ENCODE measurements at regions not wholly inside any gene's neighbourhood (a gene's known extent, or its start where the extent isn't known, plus 50 kb on each side); places are given as distances from the start of the nearest gene placed in this dataset.

DNA sequence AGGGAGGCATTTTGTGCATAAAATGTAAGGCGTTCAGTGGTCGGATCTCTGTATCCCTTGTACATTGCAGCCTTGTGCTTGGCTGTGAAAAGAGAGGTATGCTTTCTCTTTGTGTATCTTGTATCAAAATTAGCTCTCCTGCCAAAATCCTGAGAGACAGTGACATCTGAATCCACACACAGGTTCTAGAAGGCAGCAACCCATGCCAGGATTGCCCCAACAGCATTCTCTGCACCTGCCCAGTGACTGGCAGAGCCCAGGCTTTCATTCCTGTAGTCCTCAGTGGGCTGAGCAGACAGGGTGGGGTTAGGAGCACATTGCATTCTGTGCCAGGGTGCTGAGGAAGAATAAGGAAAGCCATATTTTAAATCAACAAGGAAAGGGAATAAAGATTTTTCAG is 740.3 kb upstream of the RAB6C start:
- DNase-seq = no peak

DNA sequence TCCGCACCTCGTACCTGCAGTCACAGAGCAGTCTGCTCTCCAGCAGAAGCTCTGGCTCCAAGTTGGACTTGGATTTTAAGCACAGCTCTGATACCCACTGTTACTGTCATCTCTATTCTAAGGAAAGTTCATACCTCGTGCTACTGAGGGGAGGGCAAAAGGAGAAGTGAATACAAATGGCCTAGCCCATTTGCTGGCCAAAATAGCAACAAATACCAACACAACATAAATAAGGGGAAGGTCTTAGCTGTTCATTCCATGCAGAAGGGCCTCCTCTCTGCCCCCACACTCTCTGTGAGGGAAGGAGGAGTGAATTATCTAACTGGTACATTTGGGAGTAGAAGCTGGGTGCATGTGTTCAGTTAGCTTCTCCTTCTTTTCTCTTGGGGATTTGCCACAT is 739.4 kb upstream of the RAB6C start:
- DNase-seq = no peak

DNA sequence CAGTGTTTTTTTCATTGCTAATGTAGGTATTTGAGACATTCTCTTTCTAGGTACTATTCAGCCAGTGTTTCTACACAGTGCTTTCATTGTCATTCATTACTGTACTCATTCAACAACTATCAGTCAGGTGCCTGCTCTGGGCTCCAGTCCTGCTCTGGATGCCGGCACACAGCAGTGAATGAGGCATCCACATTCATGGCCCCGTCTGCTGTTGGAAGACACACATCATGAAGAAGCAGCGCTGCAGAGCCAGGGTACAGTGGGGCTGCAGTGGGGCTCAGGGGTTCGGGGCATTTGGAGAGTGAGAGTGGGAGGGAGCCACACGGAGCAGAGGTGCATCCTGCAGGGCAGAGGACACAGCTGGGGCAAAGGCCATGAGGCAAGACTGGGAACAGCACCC is 737.2 kb upstream of the RAB6C start:
- no peak for DNase-seq

DNA sequence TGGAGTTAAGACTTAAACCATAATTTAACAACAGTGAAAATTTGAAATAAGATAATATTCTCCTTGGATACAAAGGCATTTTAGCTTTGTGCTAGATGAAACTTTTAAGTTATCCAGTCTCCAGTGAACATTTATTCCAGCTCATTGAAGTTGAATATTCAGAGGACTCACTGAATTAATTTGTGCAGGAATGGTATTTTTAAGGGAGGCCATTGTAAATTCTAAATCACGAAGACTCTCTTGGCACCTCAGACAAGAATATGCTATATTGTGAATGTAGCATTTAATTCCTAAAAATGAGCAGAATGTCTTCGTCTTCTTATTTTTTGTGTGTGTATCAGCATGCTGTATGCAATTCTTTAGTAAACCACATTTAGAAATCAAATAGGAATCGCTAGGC is 731.7 kb upstream of the RAB6C start:
- no peak for DNase-seq

DNA sequence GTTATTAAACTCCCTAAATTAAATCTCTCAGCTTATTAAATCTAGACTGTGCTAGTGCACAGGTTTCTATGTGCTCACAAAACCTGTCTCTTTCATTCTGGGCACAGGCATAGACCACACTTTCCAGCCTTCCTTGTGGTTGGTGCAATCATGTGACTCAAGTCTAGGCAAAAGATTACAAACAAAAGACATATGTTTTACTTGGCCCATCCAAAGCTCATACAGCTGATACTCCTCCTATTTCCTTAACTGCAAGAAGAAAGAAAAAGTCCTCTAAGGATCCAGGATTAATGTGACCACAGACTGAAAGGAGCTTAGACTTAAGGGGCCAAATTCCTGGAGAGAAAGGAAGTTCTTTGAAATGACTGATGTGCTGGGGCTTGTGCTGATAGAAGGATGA is 731.3 kb upstream of the RAB6C start:
- no peak for DNase-seq

DNA sequence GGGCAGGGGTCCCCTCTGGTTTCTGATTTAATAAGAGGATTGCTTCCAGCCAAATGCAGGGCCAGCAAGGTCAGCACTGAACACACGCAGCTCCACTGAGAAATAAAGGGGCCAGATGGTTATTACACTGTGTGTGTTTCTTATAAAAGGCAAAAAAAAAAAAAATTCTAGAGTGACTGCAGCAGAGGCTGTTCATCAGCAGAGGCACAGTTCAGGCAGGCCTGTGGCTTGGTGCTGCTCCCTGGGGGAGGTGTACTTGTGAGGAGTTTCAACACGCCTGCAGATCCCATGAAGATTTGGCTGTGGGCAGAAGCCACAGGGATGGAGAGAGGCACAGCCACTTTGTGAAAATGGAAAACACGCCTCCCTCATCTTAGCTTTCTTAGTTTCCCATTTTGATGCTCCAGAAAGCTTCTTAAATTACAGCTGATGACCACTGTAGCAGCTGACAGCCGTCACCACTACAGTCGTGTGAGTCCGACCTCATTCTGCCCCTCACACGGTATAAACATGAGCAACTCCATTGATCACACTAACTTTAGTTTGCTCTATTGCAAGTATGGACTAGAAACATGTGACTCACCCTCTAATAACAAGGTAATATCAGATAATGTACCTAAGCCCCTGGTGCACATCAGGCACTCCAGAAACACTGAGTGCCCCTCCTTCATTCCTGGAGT is 726.5 kb upstream of the RAB6C start:
- DNase-seq = no peak

DNA sequence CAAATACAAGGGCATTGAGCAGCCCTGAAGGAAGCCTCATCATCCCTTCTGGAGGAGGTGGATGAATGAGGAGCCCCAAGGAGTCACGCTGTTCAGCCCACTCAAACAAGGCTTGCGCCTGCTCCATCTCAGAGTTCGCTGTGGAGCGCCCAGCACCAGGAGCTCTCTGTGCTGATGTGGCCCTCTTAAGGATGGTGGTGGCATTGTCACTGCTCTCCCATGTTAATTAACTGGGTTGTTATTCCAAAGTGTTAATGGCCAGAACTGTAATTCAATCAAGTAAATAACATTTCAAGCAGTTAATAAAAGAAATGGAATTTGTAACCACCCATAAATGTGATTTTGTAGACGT is 726.0 kb upstream of the RAB6C start:
- DNase-seq = no peak

DNA sequence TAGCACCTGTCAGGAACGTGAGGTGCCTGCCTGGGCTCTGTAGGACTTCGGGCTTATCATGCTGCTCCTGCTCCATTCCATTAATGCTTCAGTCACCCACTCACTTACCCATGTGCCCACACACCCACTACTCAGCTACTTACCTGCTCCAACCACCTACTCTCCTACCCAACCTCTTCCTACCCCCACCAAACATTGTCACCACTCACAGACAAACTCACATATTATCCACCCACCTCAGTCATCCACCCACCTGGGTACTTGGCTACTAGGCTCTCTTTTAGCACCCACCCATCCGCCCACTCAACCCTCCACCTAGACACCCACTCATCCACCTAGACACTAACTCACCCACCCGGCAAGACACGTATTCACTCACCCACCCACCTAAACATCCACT is 724.7 kb upstream of the RAB6C start:
- DNase-seq = no peak

DNA sequence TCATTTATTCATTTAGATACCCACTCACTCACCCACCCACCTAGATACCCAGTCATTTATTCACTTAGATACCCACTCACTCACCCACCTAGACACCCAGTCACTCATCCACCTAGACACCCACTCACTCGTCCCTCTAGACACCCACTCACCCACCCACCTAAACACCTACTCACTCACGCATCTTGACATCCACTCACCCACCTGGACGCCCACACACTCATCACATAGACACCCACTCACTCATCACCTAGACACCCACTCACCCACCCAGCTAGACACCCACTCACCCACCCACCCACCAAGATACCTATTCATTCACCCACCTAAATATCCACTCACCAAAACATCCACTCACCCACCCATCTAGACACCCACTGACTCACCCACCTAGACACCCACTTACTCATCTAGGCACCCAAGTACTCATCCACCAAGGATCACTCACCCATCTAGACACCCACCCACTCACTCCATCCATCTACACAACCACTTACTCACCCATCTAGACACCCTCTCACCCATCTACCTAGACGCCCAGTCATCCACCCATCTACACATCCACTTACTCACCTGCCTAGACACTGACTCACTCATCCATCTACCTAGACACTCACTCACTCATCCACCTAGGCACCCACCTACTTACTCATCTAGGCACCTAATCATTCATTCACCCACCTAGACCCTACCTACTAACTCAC is 723.7 kb upstream of the RAB6C start:
- no peak for DNase-seq

DNA sequence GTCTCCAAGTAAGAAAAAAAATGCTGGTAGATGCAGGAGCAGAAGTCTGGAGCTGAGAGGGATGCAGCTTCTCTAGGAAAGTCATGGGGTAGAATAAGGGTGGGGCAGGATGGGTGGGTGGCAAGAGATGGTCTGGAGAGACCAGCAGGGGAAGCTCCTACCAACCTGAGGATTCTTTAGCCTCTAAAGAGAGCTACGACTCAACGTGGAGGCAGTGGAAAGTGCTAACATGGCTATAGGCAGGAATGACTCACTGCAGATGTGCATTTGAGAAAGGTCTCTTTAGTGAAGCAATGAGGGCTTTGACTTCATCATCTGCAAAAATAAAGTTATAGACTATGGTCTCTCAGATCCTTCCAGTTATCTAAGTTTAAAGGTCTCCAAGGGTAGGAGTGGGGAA is 722.8 kb upstream of the RAB6C start:
- no peak for DNase-seq

DNA sequence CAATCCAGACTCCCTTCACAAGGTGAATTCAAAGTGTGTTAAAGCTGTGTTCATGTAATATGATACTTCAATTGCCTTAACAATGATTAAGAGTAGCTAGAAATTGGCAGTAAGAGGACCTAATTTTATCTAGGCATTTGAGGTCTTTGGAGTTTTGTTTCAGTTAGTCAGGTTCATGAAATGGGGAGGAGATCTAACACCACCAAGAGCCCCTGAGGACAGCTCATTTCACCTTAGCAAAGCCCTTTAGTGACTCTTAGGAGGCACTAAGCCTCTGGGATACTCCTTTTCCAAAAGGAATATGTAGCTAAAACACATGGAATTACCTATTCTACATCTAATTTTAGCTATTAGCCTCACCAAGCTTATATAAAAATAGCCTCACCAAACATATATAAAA is 716.5 kb upstream of the RAB6C start:
- no peak for DNase-seq

DNA sequence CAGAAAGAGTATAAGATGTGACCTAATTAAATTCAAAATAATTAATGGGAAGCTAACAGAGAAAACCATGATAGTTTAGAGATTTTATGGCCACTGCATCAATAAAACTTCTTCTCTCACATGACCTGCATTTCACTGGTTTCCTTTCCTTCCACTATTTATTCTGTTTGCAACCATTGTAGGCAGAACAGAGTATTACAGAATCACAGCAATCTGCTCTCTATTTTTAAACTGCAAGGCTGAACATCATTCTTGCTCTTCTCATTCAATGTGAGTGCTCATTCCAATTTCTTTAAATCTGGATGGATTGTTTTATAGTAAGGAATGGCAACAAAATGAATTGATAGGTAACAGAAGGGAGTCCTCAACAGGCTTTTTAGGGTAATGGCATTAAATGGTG is 715.5 kb upstream of the RAB6C start:
- DNase-seq = no peak

DNA sequence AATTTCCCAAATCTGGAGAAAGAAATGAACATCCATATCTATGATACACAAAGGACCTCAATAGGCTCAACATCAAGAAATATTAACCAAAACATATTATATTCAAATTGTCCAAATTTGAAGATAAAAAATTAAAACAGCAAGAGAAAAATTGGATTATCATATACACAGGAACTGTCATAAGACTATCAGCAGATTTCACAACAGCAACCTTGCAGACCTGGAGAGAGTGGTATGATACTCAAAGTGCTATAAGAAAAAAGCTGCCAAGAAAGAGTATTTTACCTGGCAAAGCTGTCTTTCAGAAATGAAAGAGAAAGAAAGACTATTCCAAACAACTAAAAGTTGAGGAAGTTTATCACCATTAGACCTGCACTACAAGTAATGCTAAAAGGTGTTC is 711.9 kb upstream of the RAB6C start:
- no peak for DNase-seq

DNA sequence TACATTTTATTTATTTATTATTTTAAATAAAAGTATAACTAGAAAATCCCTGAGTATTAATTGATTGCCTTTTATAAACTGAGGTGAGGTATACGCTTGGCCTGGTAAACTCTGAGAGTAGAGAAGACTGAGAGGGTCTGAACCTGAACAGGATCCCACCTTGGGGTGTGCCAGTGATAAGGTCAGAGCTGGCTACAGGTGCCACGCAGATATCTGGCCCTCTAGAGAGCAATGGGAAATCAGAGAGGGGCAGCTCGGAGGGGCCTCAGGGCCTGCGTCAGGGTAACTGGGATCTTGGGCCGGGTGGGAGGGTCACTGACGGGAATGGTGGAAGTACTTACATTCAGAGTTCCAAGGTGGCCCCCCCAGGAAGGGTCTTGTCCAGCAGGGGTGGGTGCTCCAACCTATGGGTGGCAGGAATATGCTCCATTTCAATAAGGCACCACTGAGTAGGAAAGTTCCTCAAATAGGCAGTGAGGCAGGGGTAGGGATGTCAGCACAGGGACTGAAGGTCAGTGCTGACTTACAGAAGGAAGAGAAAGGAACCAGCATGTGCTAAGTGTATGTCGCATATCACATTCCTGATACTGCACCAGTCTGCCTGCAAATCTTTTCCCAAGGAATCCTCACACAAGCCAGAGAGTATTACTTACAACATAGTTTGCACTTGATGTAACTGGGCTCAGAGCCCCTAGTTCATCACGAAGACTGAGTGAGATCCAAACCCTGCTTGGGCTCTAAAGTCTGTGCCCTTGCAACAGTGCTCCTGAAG is 706.0 kb upstream of the RAB6C start:
- DNase-seq = no peak

DNA sequence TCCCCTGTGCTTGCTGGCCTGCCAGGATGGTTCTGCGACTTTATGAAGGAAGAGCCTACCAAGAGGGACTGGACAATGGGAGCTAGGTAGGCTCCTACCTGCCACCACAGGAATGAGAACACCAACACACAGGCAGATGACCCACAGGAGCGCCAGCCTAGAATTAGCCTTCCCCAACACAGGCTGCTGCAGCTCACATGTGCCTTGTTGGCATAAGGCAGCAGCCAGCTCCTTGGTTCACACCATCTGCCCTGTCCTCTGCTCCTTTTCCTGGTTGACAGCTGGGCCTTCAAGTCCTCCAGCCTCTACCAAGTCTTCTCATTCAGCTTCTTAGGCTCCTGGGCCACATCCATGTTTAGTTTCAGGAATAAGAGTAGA is 705.4 kb upstream of the RAB6C start:
- no peak for DNase-seq

DNA sequence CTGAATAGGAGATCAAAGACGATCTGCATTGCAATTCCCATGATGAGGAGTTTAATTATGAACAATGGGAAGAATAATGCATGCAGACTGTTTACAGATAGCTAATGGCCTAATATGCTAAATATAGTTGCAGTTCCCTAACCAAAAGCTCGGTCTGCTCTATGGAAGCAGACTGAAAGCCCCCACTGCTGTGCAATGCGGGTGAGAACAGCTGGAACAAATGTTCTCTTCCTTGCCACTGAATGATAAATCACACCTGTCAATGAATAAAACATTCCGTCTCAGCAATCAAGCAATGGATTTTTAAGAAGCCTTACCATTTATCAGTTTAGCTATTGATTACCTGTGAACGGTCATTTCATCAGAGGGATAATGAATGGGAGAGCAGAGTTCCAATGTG is 704.5 kb upstream of the RAB6C start:
- DNase-seq = no peak

DNA sequence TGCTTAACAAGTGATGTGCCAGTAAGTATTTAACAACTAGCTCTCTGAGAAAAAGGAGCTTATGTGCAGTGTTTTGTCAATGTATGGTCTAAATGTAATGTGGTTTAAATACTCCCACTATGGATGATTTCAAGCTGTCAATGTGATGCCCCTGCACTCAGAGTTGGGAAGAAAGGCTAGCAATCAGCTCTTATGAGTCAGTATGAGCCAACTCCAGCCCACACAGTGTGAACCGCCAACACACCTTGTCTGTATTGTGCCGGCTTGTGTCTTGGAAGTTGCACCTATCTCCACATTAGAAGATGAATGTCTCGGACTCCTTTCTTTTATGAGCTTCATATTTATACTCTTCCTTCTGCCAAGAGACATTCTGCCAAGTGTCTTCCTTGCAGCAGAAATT is 703.8 kb upstream of the RAB6C start:
- no peak for DNase-seq

DNA sequence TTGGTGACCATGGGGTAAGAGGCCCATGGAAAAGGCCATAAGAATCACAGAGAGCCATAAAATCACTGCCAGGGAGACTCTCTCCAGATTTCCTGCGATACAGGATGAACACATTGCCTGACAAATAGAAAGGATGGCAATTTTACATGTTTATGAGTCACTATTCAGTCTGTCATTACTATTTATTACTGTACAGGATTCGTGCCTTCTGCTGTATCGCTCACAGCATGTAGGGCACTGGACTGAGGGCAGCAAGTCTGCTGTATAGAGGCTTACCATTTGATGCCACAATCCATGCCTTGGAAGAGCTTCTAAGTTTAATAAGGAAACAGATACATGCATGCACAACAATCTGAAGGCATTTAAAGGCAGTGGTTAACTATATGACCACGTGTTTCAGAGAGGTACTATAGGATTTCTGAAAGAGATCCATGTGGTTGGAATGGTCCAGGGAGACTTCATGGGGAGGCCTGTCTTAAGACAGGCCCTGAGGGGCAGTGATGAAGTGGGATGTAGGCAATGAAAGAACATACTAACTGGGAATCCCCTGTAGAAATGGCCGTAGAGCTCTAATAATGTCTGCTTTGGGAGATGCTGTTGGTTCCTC is 702.4 kb upstream of the RAB6C start:
- DNase-seq = no peak

DNA sequence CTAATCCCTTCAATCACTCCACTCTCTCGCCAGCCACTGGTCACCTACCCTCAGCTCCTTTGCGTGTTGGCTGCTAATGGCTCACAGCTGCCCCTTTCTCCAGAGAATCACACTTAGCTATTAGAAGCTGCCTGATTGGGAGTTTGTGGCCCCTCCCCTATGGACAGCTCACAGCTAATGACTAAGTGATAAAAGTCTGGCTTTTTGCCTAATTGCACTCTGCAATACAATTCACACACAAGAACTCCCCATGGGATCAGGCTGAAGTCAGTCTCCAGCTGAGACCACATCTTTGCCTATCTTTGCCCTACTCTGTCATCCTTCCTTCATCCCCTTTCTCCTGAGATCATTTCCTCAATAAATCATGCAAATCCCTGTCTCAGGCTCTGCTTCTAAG is 701.9 kb upstream of the RAB6C start:
- DNase-seq = no peak

DNA sequence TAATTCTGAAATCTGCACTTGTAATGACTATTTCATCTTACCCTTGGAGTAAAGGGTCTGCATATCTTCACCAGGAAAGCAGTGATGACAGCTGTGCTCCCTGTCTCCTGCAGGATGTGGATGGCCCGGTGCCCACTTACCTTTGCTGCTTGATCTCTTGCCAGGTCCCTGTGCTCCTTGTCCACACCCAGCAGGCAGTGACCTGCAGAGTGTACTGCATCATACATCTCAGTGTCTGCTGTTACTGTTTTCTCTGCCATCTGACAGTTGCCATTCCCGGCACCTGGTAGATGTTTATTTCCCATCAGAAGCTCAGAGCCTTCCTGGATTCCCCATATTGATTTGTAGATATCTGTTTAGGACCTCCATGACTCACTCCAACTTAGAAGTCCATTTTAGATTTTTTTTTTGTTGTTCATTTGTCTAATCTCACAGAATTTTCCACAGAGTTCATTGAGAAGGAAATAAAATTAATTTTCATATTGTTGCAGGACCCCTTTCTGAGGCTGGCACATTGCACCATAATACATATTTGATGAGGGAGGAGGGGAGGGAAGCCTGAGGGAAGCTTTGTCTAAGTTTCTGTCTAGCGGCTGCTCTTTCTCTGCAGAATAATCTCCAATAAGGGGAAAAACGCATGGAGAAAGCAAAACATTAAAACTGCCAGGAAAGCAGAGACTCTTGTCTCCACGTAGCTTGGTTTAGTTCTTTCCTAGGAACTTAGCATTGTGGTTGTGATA is 697.5 kb upstream of the RAB6C start:
- DNase-seq = no peak

DNA sequence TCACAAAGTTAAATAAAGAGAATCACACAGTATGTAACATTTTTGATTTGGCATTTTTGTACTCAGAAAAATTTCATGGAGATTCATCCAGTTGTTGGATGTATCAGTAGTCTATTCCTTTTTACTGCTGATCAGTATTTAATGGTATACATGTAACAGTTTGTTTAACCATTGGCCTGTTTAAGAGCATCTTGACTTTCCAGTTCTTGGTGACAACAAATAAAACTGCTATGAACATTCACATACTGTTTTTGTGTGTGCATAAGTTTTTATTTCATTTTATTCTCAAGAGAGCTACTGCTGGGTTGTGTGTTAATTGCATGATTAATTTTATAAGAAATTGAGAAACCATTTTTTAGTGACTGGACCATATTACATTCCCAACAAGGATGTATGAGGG is 694.5 kb upstream of the RAB6C start:
- DNase-seq = no peak

DNA sequence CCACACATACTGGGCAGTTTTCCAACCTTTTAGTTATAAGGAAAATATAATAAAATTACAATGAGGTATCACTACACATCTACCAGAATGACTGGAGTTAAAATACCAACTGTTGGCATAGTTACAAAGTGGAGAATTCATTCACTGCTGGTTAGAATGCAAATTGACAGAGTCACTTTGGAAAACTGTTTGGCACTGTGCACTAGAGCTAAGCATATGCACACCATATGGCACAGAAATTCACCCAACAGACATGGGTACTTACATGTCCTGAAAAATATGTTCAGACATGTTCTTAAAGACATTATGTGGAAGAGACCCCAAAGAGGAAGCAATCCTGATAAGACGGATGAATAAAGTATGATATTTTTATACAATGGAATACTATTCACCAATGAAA is 686.1 kb upstream of the RAB6C start:
- no peak for DNase-seq

DNA sequence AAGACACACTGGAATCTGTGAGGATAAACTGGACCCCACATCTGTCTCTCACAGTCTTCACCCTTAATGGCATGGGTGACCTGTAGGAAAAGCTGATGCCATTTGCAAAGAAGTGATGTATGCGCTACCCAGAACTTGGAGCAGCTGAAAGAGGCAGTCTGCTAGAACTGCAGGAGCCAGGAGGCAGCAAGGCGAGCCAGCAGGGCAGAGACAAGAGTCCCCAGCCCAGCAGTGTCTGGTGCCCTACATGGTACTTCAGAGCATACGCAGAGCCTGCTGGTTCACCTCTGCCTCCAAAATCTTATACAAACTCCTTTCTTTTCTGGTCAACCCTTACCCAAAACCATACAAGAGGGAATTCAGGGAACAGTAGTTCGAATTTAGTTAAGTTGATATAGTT is 683.1 kb upstream of the RAB6C start:
- DNase-seq = no peak
